ENCODE measurements at regions not wholly inside any gene's neighbourhood (a gene's known extent, or its start where the extent isn't known, plus 50 kb on each side); places are given as distances from the start of the nearest gene placed in this dataset.

- TF ChIP-seq EP300 (IDR thresholded peaks at IDR 0.05; ENCODE audit: borderline replicate concordance) (no peak), TAF1 (IDR thresholded peaks at IDR 0.05; ENCODE audit: low read depth) (no peak), TCF12 (IDR thresholded peaks at IDR 0.05; ENCODE audit: low read depth) (no peak), EGR1 (IDR thresholded peaks at IDR 0.05) (no peak), CEBPB (IDR thresholded peaks at IDR 0.05) (no peak), YY1 (IDR thresholded peaks at IDR 0.05; ENCODE audit: low read depth) (no peak), CREB1 (IDR thresholded peaks at IDR 0.05; ENCODE audit: low read depth) (no peak), NFIC (IDR thresholded peaks at IDR 0.05) (no peak), USF1 (IDR thresholded peaks at IDR 0.05) (no peak), ZBTB7A (IDR thresholded peaks at IDR 0.05; ENCODE audit: low read depth) (no peak)
Observed at GRCh38 chr20:52410182-52410647, 218.6 kb upstream of the ZFP64 start.

GRCh38 chr20:52405986-52406385 lies 214.4 kb upstream of the ZFP64 start:
- TF ChIP-seq EGR1 (IDR thresholded peaks at IDR 0.05): no peak
- TF ChIP-seq USF1 (IDR thresholded peaks at IDR 0.05): no peak
- TF ChIP-seq REST (IDR thresholded peaks at IDR 0.05; ENCODE audit: low read depth): no peak
- no peak for TF ChIP-seq NFIC (IDR thresholded peaks at IDR 0.05)
- no peak for TF ChIP-seq TAF1 (IDR thresholded peaks at IDR 0.05; ENCODE audit: low read depth)

- TF ChIP-seq REST (IDR thresholded peaks at IDR 0.05; ENCODE audit: low read depth) (no peak), TAF1 (IDR thresholded peaks at IDR 0.05; ENCODE audit: low read depth) (no peak), TCF12 (IDR thresholded peaks at IDR 0.05; ENCODE audit: low read depth) (no peak)
Observed at GRCh38 chr20:52405417-52405816, 213.8 kb upstream of the ZFP64 start.

- no peak for TF ChIP-seq TCF12 (IDR thresholded peaks at IDR 0.05; ENCODE audit: low read depth)
- TF ChIP-seq CEBPB (IDR thresholded peaks at IDR 0.05): no peak
- TF ChIP-seq EP300 (IDR thresholded peaks at IDR 0.05; ENCODE audit: borderline replicate concordance): no peak
- no peak for TF ChIP-seq FOXM1 (IDR thresholded peaks at IDR 0.05; ENCODE audit: borderline replicate concordance, low read depth)
- no peak for TF ChIP-seq TEAD4 (IDR thresholded peaks at IDR 0.05)
- TF ChIP-seq TAF1 (IDR thresholded peaks at IDR 0.05; ENCODE audit: low read depth): no peak
- TF ChIP-seq ZBTB7A (IDR thresholded peaks at IDR 0.05; ENCODE audit: low read depth): no peak
Observed at GRCh38 chr20:52404671-52405070, 213.1 kb upstream of the ZFP64 start.

GRCh38 chr20:52402950-52403349 lies 211.4 kb upstream of the ZFP64 start:
- TF ChIP-seq TEAD4 (IDR thresholded peaks at IDR 0.05): no peak
- no peak for TF ChIP-seq TCF12 (IDR thresholded peaks at IDR 0.05; ENCODE audit: low read depth)
- TF ChIP-seq CEBPB (IDR thresholded peaks at IDR 0.05): no peak

- TF ChIP-seq CREB1 (IDR thresholded peaks at IDR 0.05; ENCODE audit: low read depth): no peak
- TF ChIP-seq TAF1 (IDR thresholded peaks at IDR 0.05; ENCODE audit: low read depth): no peak
- no peak for TF ChIP-seq EGR1 (IDR thresholded peaks at IDR 0.05)
- no peak for TF ChIP-seq TCF12 (IDR thresholded peaks at IDR 0.05; ENCODE audit: low read depth)
Observed at GRCh38 chr20:52402514-52402913, 210.9 kb upstream of the ZFP64 start.

GRCh38 chr20:52401431-52401830 lies 209.9 kb upstream of the ZFP64 start:
- no peak for TF ChIP-seq NFIC (IDR thresholded peaks at IDR 0.05)
- no peak for TF ChIP-seq CREB1 (IDR thresholded peaks at IDR 0.05; ENCODE audit: low read depth)
- TF ChIP-seq EGR1 (IDR thresholded peaks at IDR 0.05): no peak
- no peak for TF ChIP-seq REST (IDR thresholded peaks at IDR 0.05; ENCODE audit: low read depth)
- TF ChIP-seq ZBTB7A (IDR thresholded peaks at IDR 0.05; ENCODE audit: low read depth): no peak
